NCI-H226 (cell line): ENCODE measurements at regions not wholly inside any gene's neighbourhood (a gene's known extent, or its start where the extent isn't known, plus 50 kb on each side); places are given as distances from the start of the nearest gene placed in this dataset.
"Not testable (repeated sequence)": the region's sequence is repeated elsewhere in the genome, so short reads cannot be mapped to it uniquely, and the experiment has no call there.

Experiments
- DNase-seq: peaks from one replicate; pipeline ENCODE4 v3.0.0-alpha.2; 2015

DNA sequence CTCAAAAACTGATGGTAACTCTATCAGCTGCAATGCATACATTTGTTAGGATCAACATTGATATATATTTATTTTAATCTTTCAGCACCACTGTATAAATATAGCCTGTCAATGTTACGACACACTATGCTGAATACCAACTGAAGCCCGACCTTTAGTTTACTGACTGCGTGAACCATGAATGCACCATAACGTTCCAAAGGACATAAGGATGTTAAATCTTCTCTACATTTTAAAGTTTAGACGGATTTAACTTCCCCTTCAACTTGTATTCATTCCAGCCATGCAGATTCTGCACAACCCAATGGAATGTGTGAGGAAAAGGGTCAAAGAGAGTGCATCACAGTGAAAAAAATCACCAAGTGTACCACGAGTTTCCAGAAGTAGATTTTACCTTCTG, 489.5 kb downstream of the IRS1 start:
- no peak for DNase-seq

DNA sequence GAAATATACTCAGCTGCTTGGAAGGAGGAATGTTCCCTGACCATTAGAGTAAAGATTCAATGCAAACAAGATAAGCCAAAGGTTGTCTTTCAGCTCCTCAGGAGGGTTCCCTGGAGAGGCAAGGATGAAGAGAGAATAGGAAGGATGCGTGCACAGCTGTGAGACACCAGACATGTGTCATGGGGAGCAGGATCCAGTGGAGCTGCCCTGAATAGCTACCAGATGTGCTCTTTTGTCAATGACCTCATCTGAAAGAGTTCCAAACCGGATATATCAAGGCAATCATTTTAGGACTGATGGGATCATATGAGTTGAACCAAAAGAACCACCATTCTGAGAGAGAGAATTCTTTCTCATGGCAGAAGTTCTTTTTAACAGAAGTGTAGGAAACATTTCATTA, 490.6 kb downstream of the IRS1 start:
- DNase-seq = no peak

DNA sequence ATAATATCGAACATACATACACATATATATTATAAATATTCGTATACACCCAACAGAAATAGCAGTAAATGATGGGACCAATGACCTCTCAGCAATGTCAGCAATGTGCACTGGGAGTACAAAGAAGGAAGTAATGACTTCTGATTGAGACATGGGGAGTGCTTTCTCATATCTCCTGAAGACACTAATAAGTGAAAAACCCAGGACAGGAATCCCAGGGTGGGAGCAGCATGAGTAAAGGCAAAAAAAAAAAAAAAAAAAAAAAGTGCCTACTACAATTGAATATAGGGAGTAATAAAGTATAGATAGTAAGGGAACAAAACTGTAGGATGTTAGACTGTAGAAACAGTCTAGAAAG, 491.3 kb downstream of the IRS1 start:
- no peak for DNase-seq

DNA sequence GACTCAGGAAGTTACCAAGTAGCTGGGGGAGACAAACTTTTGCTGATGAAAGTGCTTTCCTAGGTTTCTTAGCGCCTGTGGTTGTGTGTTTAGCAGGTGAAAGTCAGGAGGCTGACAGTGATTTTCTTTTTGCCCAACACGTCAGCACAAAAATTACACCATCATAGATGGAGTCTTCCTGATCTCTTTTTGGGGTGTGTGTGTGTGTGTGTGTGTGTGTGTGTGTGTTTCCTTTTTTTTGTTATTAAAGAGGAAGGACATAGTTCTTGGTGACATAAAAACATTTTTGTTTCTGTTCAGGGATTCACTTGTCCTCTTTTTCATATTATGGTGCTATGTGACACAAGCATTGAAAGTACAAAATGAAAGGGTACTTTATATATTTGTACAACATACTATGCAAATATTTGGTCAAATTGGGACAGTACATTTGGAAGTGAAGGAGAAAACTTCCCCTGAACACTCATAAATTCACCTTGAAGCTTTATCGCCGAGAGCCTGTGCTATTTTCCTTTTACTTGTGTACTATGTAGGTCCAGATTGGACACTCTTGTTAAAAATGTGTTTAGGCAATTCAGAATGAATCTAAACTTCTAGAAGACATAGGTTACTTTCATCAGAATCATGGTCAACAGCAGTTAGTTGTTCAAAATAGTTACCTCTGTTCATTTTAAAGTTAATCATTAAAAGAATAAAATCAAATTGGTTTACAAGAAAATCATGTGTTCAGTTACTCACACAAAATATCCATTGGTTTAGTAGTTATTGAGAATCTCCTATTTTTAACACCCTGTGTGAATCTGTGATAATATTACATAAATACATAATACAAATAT, 491.9 kb downstream of the IRS1 start:
- no peak for DNase-seq

DNA sequence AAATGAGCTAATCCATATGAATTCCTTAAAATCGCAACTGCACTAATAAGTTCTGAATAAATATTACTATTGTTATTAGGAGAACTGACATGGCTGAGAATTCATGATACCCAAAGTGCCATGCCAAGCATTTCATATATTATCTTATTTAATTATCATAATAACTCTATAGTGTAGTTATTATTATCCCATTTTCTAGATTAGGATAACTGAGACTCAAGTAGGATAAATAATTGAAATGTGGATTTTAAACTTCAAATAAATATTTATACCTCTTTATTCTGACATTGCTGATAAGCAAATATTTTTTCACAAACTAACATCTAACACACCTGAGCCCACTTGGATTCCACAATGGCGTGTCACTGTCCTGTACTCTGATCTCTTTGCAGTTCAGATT, 492.7 kb downstream of the IRS1 start:
- no peak for DNase-seq

DNA sequence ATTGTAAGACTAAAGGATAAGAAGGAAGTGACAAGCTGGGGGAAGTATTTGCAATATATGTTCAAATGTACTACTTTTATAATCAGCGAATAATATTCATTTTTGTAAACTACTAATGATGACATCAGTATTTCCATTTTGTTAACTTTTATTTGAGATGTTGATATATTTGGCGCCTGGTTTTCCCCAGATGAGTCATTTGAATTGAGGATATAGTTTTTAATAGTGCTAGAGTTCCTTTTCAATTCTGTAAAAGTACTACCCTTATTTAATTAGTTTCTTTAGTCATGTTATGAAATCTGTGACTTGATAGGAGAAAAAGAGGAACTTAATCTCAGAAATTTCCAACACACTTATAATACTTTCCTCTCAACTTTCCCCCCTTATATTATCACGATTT, 495.3 kb downstream of the IRS1 start:
- no peak for DNase-seq

DNA sequence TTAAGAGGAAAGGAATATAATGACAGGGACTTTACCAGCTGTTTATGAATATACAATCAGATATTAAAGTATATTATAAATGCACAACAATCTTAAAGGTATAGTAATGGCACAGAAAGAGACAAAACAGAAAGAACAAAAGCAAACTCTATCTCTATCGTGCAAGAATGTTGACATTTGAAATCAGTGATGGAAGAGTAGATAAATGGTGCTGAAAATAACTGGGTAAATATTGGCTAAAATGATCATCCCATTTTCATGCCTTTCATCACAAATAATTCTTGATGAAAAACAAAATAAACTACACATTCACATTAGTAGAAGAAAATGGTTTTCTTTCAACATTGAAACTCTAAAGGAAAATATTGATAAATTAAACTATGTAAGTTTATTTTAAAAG, 495.9 kb downstream of the IRS1 start:
- DNase-seq = no peak

DNA sequence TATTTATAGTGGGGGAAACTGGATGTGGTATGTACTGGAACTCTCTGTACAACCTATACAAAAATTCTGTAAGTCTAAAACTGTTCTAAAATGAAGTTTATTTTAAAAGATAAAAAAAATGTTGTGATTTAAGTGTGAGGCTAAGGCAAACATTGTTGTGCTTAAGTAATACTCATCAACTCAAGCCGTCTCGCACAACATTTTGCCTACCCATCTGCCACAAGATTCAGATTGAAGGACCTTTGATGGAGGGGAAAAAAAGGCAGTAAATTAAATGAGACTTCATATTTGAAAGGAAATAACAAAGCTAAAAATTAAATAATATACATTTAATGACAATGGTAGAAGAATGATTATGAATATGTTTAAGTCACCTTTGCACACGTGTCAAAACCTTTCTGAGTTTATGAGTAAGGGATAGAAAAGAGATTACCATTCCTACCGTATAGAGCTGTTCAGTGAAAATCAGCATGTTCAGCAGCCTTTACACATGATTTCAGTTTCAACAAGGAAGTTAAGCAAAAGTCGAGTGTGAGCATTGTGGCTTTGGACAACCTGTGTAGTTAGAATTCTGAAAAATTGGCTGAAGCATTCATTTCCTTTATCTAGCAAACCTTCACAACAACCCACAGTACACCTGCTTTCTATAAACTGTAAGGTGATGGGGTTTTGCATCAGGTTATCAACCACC, 499.3 kb downstream of the IRS1 start:
- DNase-seq = no peak

DNA sequence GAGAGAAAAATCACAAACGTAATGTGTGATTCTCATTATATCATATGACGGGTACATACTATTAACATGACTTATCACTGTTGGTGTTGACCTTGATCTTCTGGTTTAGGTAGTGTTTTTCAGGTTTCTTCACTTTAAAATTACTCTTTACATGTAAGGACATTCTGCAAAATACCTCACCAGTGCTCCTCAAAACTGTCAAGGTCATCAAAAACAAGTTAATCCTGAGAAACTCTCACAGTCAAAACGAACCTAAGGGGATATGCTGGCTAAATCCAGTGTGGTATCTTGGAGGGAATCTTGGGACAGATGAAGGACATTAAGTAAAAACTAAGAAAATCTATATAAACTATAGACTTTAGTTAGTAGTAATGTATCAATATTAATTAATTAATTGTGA, 499.8 kb downstream of the IRS1 start:
- no peak for DNase-seq

DNA sequence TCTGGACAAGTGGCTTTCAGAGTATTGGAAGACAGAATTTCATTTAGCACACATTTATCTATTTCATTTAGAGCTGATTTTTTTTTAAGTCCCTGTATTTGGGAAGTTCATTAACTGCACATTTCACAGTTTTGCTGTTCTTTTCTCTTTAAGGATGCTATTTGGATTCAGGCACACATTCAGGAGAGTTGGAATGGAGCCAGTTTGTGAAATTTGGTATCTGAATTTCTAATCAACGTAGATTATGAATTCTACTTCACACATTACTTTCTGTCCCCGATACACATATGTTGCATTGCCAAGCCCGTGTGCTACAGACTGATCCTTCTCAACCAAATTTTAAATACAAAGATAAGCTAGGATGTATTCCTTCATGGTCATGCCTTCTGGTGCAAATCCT, 503.9 kb downstream of the IRS1 start:
- no peak for DNase-seq

DNA sequence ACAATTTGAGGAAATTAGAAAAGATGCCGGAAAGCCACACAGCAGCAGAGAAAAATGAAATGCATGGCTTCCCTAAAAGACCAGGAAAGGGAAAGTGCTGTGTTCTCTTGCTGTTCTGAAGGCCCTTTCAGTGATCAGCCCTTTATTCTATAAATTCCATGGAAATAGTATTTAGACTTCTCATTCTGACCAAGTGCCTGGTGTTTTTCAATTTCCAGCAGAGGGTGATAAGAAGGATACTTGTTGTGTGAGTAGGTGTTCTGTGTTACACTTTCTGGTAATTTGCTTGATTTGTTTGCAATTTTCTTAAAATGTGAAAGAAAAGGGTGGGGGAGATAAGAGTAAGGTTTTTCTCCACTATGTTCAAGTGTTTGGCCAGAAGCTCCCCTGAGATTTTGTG, 504.5 kb downstream of the IRS1 start:
- no peak for DNase-seq

DNA sequence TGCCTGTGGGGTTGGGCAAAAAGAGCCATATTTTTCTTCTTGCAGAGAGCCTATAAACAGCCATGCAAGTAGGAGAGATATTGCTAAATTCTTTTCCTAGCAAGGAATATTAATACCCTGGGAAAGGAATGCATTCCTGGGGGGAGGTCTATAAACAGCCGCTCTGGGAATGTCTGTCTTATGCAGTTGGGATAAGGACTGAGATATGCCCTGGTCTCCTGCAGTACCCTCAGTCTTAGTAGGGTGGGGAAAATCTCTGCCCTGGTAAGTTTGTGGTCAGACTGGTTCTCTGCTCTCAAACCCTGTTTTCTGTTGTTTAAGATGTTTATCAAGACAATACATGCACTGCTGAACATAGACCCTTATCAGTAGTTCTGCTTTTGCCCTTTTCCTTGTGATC, 508.3 kb downstream of the IRS1 start:
- DNase-seq = not testable (repeated sequence)

DNA sequence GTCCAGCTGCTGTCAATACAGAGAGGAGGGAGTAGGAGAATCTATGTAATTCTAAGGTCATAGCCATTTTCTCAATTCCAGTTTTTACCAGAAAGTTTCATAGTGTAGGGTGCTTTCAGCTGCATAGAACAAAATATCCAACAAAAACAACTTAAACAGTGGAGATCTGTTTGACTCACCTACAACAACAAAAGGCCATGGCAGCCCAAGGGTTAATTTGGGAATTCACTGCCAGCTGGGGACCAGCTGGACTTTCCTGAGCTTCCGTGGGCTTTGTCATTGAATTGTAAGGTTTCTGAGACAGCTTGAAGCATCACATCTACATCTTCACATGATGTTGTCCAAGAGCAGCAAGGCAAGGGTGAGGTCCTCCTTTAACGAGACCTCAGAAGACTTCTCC, 512.7 kb downstream of the IRS1 start:
- no peak for DNase-seq

DNA sequence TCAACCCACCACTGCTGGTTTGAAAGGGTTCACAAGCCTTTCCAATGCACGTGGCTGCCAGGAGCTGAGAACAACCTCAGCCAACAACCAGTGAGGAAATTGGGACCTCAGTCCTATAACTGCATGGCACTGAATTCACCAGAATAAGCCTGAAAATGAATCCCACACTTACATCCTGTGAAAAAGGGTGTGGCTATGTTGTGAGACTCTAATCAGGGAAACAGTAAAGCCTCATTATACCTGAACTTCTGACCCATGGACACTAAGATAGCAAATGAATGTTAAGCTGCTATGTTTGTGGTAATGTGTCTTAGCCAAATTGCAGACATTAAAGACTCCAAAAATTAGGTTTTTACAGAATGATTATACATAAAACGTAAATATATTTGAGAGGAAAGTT, 515.8 kb downstream of the IRS1 start:
- no peak for DNase-seq

DNA sequence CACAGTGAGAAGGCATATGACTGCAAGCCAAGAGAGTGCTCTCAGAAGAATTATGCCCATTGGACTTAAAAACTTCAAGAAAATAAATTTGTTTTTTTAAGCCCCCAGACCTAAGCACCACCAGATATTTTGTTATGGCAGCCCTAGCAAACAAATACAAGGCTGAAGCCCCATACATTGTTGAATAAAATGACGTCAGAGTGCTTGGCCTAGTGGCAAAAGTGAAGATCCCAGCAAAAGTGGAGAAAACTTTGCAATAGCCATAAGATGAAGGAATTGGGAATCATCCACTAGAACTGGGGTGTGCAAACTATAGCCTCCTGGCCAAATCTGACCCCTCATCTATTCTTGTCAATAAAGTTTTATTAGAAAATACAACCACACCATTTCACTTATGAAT, 517.5 kb downstream of the IRS1 start:
- no peak for DNase-seq

DNA sequence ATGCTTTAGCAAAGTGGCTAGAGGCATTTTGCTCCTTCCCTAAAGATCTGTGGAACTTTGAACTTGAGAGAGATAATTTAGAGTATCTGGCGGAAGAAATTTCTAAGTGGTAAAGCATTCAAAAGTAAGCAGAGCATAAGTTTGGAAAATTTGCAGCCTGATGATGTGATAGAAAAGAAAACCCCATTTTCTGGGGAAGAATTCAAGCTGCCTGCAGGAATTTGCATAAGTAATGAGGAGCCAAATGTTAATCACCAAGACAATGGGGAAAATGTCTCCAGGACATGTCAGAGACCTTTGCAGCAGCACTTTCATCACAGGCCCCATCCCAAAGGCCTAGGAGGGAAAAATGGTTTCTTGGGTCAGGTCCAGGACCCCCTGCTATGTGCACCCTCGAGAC, 519.5 kb downstream of the IRS1 start:
- DNase-seq = not testable (repeated sequence)

DNA sequence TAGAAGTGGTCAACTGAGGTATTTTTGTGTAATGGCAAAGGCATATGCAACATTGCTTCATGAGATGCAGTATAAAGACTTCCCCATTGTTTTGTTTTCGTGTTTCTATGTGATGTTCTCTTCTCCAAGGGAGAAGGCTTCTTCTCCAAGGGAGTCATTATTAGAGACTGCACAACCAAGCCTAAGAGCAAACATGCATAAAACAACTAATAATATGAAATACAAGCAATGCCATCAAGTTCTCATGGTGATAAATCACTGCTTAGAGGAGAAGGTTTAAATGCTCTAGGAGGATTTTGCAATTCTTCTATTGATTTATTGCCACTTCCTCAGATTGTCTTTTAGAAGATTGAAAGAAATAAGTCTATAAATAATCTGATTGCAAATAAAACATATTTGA, 524.4 kb downstream of the IRS1 start:
- DNase-seq = no peak

DNA sequence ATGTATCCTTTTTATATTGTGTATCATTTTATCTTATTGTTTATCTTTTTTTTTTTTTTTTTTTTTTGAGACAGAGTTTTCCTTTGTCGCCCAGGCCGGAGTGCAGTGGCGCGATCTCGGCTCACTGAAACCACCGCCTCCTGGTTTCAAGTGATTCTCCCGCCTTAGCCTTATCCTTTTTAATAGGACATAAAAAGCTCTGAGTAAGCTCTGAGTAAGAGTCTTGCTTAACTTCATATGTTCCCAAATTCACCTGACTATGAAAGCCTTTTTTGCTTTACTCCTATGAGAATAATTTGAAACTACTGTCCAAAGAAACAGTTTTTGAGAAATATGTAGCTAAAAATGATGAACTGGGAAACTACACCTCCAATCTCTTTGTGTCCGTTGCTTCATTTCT, 525.5 kb downstream of the IRS1 start:
- DNase-seq = no peak

DNA sequence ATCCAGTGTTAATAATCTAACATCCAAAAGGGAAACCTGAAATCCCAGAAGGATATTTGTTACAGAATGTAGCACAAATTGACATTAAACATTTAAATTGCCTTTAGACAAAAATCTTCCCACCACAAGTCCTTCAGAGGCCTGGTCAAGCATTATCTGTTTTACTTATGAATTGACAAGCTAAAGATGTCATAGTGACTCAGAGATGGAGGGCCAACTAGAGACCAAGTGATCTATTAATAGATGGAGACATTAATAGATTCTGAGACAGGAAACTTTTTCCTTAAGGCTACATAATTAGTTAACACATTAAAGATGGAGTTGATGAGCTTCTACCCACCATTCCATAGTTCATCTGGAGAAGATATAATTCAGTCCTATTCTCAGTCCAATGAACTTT, 526.2 kb downstream of the IRS1 start:
- no peak for DNase-seq

DNA sequence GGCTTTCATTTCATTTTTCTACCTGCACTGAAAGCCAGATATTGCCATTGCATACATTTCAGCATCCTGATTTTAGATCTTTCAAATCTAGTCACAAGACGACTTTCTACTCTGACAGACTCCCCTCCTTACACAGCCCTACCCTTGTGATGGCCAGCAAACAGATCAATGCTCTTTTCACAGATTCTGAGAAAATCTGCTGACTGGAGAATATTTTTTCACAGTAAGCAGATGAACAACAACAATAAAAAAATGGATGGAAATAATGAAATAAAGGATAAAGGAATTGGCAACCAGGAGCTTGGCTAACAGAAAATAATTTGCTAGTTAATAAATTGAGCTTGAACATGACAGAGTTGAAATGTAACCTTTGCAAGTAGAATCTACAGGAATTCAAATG, 527.2 kb downstream of the IRS1 start:
- DNase-seq = no peak

DNA sequence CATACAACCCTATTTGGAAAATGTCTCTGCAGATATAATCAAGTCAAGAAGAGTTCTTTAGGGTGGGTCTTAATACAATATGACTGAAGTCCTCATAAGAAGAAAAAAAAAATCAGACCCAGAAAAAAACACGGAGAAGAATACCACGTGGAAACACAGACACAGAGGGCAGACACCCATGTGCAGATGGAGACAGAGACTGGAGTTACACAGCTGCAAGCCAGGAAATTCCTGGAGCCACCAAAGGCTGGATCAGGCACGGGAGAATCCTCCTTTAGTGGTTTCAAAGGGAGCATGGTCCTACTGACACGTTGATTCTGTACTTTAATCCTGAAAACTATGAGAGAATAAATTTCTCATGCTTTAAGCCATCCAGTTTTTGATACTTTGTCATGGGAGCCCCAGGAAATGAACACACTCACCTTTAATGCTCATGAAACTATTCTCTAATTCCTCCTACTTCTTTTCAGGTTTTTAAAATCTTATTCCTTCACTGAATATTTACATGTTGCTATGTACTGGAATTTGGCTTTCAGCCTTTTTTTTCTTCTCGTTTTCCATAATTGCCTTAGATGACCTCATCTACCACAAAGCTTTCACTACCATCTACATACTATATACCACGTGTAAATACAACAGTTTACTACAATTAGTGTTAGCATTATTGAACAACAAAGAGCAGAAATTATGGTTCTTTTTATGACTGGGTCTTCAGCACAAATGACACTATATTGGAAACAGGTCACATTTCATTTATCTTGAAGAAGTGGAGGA, 529.1 kb downstream of the IRS1 start:
- DNase-seq = no peak

DNA sequence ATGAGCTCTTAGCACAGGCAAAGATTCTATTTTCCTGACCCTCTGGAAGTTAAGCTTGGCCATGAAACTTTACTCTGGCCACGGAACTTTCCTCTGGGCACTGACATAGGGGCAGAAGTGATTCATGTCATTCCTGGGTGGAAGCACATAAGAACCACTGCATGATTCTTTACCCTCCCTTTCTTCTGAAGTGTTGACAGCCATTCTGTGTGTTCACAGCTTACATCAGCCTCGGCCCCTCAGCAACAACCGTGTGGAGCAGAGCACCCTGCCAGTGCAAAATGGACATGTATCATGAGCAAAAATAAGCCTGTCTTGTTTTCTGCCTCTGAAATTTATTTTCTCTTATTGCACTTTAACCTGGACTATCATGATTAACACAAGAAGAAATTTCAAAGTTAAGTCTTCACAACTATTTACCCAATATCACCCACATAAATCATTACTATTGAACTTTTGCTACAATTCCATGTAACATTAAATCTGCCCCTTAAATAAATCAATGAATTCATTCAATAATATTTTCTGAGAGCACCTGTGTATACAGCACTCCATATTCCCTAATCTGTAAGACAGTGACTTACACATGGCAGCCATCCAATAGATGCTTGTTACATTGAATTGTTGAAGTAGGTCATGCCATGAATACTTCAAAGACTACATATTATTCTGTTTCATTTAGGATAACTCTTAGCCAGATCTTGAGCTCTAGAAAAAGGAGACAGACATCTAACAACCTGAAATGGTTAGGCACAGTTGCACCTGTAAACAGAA, 531.9 kb downstream of the IRS1 start:
- DNase-seq = no peak

DNA sequence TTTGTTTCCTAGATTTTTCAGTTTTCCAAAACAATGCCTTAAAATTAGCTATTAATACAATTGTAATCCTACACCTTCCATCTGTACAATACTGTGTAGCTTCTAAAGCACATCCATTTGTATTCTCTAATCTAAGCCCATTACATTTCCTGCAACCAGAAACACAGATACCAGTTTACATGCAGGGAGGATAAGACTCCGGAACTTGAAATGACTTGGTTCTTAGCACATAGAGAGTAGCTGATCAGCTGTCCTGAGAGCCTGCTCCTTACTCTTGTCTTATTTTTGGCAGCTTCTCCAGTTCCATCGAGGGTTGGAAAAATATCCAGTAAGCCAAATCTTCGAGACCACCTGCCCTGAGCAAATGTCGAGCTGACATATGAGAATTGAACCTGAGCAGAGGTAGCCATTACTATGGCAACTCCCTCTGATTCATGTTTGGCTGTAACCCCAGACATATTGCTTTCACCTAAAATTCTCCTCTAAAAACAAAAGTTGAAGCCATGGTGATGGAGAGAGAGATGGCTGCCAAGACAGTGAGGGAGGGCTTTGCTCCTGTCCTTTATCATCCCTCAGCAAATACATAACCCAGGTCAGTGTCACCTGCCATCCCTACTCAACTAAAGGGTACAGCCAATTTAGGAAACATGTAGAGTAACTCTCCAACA, 542.8 kb downstream of the IRS1 start:
- no peak for DNase-seq
